ENCODE measurements at regions not wholly inside any gene's neighbourhood (a gene's known extent, or its start where the extent isn't known, plus 50 kb on each side); places are given as distances from the start of the nearest gene placed in this dataset.

GRCh38 chr22:27422442-27422841 lies 379.1 kb downstream of the MN1 start:
- TF ChIP-seq POLR2AphosphoS5 (IDR thresholded peaks at IDR 0.05; ENCODE audit: insufficient read depth in 1 of 2, low read depth in 1 of 2) = no peak
- no peak for TF ChIP-seq CTCF (IDR thresholded peaks at IDR 0.05)

Data from vagina (tissue), 2 donors.